ENCODE measurements at regions not wholly inside any gene's neighbourhood (a gene's known extent, or its start where the extent isn't known, plus 50 kb on each side); places are given as distances from the start of the nearest gene placed in this dataset.

GRCh38 chr3:94548581-94549316 is 485.9 kb downstream of the NSUN3 start:
- Histone ChIP-seq H3K27me3 (replicated peaks; ENCODE audit: control insufficient read depth, insufficient read depth, low read length) (no peaks in the 10 kb centered on the region), H3K4me3 (ENCODE audit: low read length) (no peak overlapping the region), H3K36me3 (ENCODE audit: control insufficient read depth, insufficient read depth, low read length, severe bottlenecking) (no peaks in the 10 kb centered on the region), H3K9me3 (ENCODE audit: control insufficient read depth, low read length) (no peaks in the 10 kb centered on the region), H3K9ac (ENCODE audit: low read length) (no peak overlapping the region), H3K4me1 (ENCODE audit: control insufficient read depth, insufficient read depth, low read length) (no peaks in the 10 kb centered on the region)
- no peak for DNase-seq (ENCODE audit: low read depth)

- Histone ChIP-seq H3K4me1 (ENCODE audit: control insufficient read depth, insufficient read depth, low read length) (no peaks in the 10 kb centered on the region), H3K27me3 (replicated peaks; ENCODE audit: control insufficient read depth, insufficient read depth, low read length) (no peaks in the 10 kb centered on the region), H3K9ac (ENCODE audit: low read length) (no peak overlapping the region), H3K9me3 (ENCODE audit: control insufficient read depth, low read length) (peaks cover 6% of the 10 kb centered on the region), H3K4me3 (ENCODE audit: low read length) (no peak overlapping the region), H3K36me3 (ENCODE audit: control insufficient read depth, insufficient read depth, low read length, severe bottlenecking) (no peaks in the 10 kb centered on the region)
- DNase-seq (ENCODE audit: low read depth): no peak
Observed at GRCh38 chr3:94561094-94561493, 498.2 kb downstream of the NSUN3 start.

GRCh38 chr3:94564247-94564646 is 501.4 kb downstream of the NSUN3 start:
- Histone ChIP-seq H3K36me3 (ENCODE audit: control insufficient read depth, insufficient read depth, low read length, severe bottlenecking) (no peaks in the 10 kb centered on the region), H3K27me3 (replicated peaks; ENCODE audit: control insufficient read depth, insufficient read depth, low read length) (no peaks in the 10 kb centered on the region), H3K4me1 (ENCODE audit: control insufficient read depth, insufficient read depth, low read length) (no peaks in the 10 kb centered on the region), H3K4me3 (ENCODE audit: low read length) (no peak overlapping the region), H3K9ac (ENCODE audit: low read length) (no peak overlapping the region), H3K9me3 (ENCODE audit: control insufficient read depth, low read length) (no peaks in the 10 kb centered on the region)
- no peak for DNase-seq (ENCODE audit: low read depth)

- Histone ChIP-seq H3K4me1 (ENCODE audit: control insufficient read depth, insufficient read depth, low read length) (peaks cover 3% of the 10 kb centered on the region), H3K36me3 (ENCODE audit: control insufficient read depth, insufficient read depth, low read length, severe bottlenecking) (no peaks in the 10 kb centered on the region), H3K9ac (ENCODE audit: low read length) (no peak overlapping the region), H3K9me3 (ENCODE audit: control insufficient read depth, low read length) (no peaks in the 10 kb centered on the region), H3K4me3 (ENCODE audit: low read length) (no peak overlapping the region), H3K27me3 (replicated peaks; ENCODE audit: control insufficient read depth, insufficient read depth, low read length) (no peaks in the 10 kb centered on the region)
- no peak for DNase-seq (ENCODE audit: low read depth)
Observed at GRCh38 chr3:94568041-94568440, 505.2 kb downstream of the NSUN3 start.

- no peak for DNase-seq (ENCODE audit: low read depth)
- no peak overlapping the region for H3K9ac ChIP-seq (ENCODE audit: low read length)
- H3K4me1 ChIP-seq (ENCODE audit: control insufficient read depth, insufficient read depth, low read length): peaks cover 5% of the 10 kb centered on the region
- no peaks in the 10 kb centered on the region for H3K36me3 ChIP-seq (ENCODE audit: control insufficient read depth, insufficient read depth, low read length, severe bottlenecking)
- no peak overlapping the region for H3K4me3 ChIP-seq (ENCODE audit: low read length)
- H3K27me3 ChIP-seq (replicated peaks; ENCODE audit: control insufficient read depth, insufficient read depth, low read length): no peaks in the 10 kb centered on the region
- no peaks in the 10 kb centered on the region for H3K9me3 ChIP-seq (ENCODE audit: control insufficient read depth, low read length)
Observed at GRCh38 chr3:94573337-94573736, 510.5 kb downstream of the NSUN3 start.

- Histone ChIP-seq H3K27me3 (replicated peaks; ENCODE audit: control insufficient read depth, insufficient read depth, low read length) (no peaks in the 10 kb centered on the region), H3K36me3 (ENCODE audit: control insufficient read depth, insufficient read depth, low read length, severe bottlenecking) (no peaks in the 10 kb centered on the region), H3K9ac (ENCODE audit: low read length) (no peak overlapping the region), H3K4me3 (ENCODE audit: low read length) (no peak overlapping the region), H3K4me1 (ENCODE audit: control insufficient read depth, insufficient read depth, low read length) (no peaks in the 10 kb centered on the region), H3K9me3 (ENCODE audit: control insufficient read depth, low read length) (no peaks in the 10 kb centered on the region)
- DNase-seq (ENCODE audit: low read depth): no peak
Observed at GRCh38 chr3:94587291-94587690, 524.4 kb downstream of the NSUN3 start.

GRCh38 chr3:94593526-94594150 is 530.8 kb downstream of the NSUN3 start:
- H3K36me3 ChIP-seq (ENCODE audit: control insufficient read depth, insufficient read depth, low read length, severe bottlenecking): no peaks in the 10 kb centered on the region
- no peaks in the 10 kb centered on the region for H3K9me3 ChIP-seq (ENCODE audit: control insufficient read depth, low read length)
- H3K9ac ChIP-seq (ENCODE audit: low read length): no peak overlapping the region
- no peak overlapping the region for H3K4me3 ChIP-seq (ENCODE audit: low read length)
- no peak for DNase-seq (ENCODE audit: low read depth)
- H3K27me3 ChIP-seq (replicated peaks; ENCODE audit: control insufficient read depth, insufficient read depth, low read length): no peaks in the 10 kb centered on the region
- H3K4me1 ChIP-seq (ENCODE audit: control insufficient read depth, insufficient read depth, low read length): no peaks in the 10 kb centered on the region

GRCh38 chr3:94596141-94596540 is 533.3 kb downstream of the NSUN3 start:
- DNase-seq (ENCODE audit: low read depth): no peak
- no peaks in the 10 kb centered on the region for H3K36me3 ChIP-seq (ENCODE audit: control insufficient read depth, insufficient read depth, low read length, severe bottlenecking)
- H3K9ac ChIP-seq (ENCODE audit: low read length): no peak overlapping the region

GRCh38 chr3:94596887-94597566 is 534.2 kb downstream of the NSUN3 start:
- Histone ChIP-seq H3K9me3 (ENCODE audit: control insufficient read depth, low read length) (no peaks in the 10 kb centered on the region), H3K27me3 (replicated peaks; ENCODE audit: control insufficient read depth, insufficient read depth, low read length) (no peaks in the 10 kb centered on the region), H3K4me3 (ENCODE audit: low read length) (no peak overlapping the region)

More at GRCh38 chr3:94596141-94596540, 533.3 kb downstream of the NSUN3 start:
- H3K9me3 ChIP-seq (ENCODE audit: control insufficient read depth, low read length): no peaks in the 10 kb centered on the region
- no peak overlapping the region for H3K4me3 ChIP-seq (ENCODE audit: low read length)
- H3K27me3 ChIP-seq (replicated peaks; ENCODE audit: control insufficient read depth, insufficient read depth, low read length): no peaks in the 10 kb centered on the region
- H3K4me1 ChIP-seq (ENCODE audit: control insufficient read depth, insufficient read depth, low read length): no peaks in the 10 kb centered on the region

GRCh38 chr3:94607778-94608177 is 544.9 kb downstream of the NSUN3 start:
- DNase-seq (ENCODE audit: low read depth): no peak
- Histone ChIP-seq H3K36me3 (ENCODE audit: control insufficient read depth, insufficient read depth, low read length, severe bottlenecking) (no peaks in the 10 kb centered on the region), H3K27me3 (replicated peaks; ENCODE audit: control insufficient read depth, insufficient read depth, low read length) (no peaks in the 10 kb centered on the region), H3K9me3 (ENCODE audit: control insufficient read depth, low read length) (no peaks in the 10 kb centered on the region), H3K4me3 (ENCODE audit: low read length) (no peak overlapping the region), H3K9ac (ENCODE audit: low read length) (no peak overlapping the region), H3K4me1 (ENCODE audit: control insufficient read depth, insufficient read depth, low read length) (no peaks in the 10 kb centered on the region)

More at GRCh38 chr3:94596887-94597566, 534.2 kb downstream of the NSUN3 start:
- H3K4me1 ChIP-seq (ENCODE audit: control insufficient read depth, insufficient read depth, low read length): no peaks in the 10 kb centered on the region
- no peak for DNase-seq (ENCODE audit: low read depth)
- no peaks in the 10 kb centered on the region for H3K36me3 ChIP-seq (ENCODE audit: control insufficient read depth, insufficient read depth, low read length, severe bottlenecking)
- no peak overlapping the region for H3K9ac ChIP-seq (ENCODE audit: low read length)

- no peaks in the 10 kb centered on the region for H3K36me3 ChIP-seq (ENCODE audit: control insufficient read depth, insufficient read depth, low read length, severe bottlenecking)
- no peaks in the 10 kb centered on the region for H3K9me3 ChIP-seq (ENCODE audit: control insufficient read depth, low read length)
- no peaks in the 10 kb centered on the region for H3K4me1 ChIP-seq (ENCODE audit: control insufficient read depth, insufficient read depth, low read length)
- no peak overlapping the region for H3K9ac ChIP-seq (ENCODE audit: low read length)
- DNase-seq (ENCODE audit: low read depth): no peak
- H3K27me3 ChIP-seq (replicated peaks; ENCODE audit: control insufficient read depth, insufficient read depth, low read length): no peaks in the 10 kb centered on the region
- H3K4me3 ChIP-seq (ENCODE audit: low read length): no peak overlapping the region
Observed at GRCh38 chr3:94609908-94610307, 547.0 kb downstream of the NSUN3 start.

All from adipocyte (in vitro differentiated cells).